ENCODE measurements at regions not wholly inside any gene's neighbourhood (a gene's known extent, or its start where the extent isn't known, plus 50 kb on each side); places are given as distances from the start of the nearest gene placed in this dataset.
"Not testable (repeated sequence)": the region's sequence is repeated elsewhere in the genome, so short reads cannot be mapped to it uniquely, and the experiment has no call there.

DNA sequence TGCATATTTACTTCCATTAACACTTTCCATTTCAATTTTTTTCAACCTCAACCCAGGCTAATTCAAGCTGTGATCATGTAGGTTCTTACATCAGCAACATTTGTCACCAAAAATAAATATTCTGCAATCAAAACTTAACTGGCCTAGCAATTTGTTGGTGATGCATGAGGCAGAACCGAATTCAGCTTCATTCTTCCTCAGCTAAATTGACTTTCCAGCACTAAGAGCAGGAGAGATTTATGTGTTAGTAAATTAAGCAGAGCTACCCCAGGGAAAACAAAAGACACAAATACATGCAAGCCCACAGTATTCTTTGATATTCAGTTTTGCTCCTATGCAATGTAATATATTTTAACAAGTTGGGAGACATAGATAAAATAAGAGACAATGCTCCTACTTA, 208.7 kb upstream of the NDST3 start:
- DNase-seq (ENCODE audit: missing footprints) (no peak), ATAC-seq (no peak)
- intact Hi-C loops (cut with DNase I), result no loop called here

DNA sequence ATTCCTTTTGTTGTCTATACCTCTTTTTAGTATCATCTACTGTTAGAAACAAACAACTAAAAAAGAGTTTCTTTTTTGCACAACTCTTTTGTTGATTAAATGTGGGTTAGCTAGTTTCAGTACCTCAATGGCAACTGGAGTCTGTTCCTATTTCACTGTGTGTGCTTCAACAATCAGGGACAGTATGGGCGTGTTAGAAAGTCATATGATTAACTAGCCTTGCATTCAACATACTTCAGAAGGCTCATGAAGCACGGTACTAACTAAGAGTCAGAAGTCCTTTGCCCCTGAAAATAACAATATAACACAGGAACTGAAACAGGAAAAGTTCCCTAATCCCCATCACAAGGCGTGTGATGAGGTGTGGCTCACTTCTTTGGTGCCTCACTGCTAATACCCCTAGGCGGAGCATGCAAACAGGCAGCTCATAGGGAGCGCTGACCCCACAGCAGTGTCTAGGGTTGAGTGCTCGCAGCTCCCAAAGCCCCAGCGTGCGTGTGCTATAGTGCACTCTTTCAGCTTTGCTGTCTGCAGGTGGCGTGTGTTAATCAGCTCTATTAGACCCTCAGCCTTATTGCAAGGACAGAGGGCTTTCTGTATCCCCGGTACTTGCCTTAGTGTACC, 203.1 kb upstream of the NDST3 start:
- DNase-seq (ENCODE audit: missing footprints) (no peak), ATAC-seq (no peak)
- intact Hi-C loops (cut with DNase I), result no loop called here

DNA sequence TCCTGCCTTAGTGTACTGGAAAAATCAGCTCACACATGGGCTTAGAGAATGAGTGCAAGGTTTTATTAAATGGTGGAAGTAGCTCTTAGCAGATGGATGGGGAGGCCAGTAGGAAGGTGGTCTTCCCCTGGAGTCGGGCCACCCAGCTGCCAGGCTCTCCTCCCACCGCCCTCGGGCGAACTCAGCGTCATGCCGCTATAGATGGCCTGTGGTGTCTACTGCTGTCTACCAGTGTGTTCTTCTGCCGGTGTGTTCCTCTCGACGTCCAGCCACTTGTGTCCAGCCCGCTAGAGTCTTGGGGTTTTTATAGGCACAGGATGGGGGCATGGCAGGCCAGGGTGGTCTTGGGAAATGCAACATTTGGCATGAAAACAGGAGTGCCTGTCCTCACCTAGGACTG, 198.7 kb upstream of the NDST3 start:
- no peak for ATAC-seq
- DNase-seq (ENCODE audit: missing footprints), result no peak
- intact Hi-C loops (cut with DNase I), result no loop called here

DNA sequence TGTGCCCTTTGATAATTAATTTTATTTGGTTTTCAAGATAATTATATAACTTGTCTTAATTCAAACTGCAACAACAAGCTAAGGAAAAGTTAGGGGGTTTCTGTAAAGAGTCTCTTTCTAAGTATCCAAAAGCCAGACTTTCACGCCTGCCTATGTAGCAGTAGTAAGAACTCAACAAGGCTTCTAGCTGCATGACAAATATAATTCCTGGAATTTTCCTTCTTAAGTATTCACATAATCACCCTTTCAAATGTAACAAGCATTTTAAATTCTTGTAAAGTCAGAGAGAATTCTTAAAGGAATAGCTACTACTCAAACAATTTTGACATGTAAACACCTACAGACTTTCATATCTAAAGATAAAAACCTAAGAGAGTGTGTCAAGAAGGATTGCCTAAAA, 189.7 kb upstream of the NDST3 start:
- intact Hi-C loops (cut with DNase I), result no loop called here
- no peak for ATAC-seq
- DNase-seq (ENCODE audit: missing footprints), result no peak

DNA sequence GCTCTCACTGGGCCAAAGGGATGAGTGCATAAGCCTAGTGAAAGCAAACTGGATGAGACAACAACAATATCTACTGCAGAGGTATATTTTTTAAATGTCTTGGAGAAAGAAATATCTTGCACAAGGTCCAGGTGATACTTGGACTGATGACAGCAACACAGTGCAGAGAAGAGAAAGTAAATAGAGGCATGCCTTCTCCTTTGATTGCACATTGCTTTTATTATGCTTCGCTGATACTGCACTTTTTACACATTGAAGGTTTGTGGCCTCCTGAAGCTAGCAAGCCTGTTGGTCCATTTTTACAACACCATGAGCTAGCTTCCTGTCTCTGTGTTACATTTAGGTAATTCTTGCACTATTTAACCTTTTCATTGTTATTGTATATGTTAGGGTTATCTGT, 189.0 kb upstream of the NDST3 start:
- no peak for ATAC-seq
- DNase-seq (ENCODE audit: missing footprints), result no peak
- intact Hi-C loops (cut with DNase I), result no loop called here

DNA sequence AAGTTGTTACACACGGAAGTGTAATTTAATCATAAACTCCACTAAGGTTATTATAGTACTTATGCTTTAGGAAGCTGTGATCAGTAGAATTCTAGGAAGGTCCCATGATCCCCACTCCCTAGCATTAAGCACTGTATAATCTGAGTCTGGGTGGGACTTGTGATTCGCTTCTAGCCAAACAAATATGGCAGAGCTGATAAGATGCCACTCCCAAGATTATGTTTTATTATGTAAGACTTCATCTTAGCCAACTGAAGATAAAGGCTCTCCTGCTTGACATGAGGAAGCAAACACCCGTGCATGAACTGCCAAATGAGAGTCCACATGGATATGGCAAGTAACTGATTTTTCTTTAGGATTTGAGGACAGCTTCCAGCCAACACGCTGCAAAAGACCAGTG, 186.4 kb upstream of the NDST3 start:
- ATAC-seq (no peak), DNase-seq (ENCODE audit: missing footprints) (no peak)
- intact Hi-C loops (cut with DNase I), result no loop called here

DNA sequence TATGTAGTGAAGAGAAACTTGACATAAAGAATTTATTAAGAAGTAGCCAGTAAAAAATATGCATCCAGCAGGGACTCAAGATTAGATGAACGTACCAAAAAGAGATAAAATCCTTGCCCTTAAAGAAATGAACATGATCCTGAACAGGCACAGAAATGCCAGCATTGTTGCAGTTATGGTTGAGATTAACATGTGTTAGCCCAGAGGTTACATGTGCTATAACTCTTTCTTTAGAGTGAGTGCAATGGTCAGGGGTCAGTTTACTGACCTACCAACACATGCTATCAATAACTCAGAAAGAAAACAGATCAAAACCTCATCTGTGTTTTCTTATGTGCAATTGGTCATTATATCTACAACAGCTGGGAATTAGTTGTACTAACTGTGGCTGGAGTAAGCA, 166.1 kb upstream of the NDST3 start:
- intact Hi-C loops (cut with DNase I), result no loop called here
- no peak for DNase-seq (ENCODE audit: missing footprints)
- ATAC-seq, result no peak

DNA sequence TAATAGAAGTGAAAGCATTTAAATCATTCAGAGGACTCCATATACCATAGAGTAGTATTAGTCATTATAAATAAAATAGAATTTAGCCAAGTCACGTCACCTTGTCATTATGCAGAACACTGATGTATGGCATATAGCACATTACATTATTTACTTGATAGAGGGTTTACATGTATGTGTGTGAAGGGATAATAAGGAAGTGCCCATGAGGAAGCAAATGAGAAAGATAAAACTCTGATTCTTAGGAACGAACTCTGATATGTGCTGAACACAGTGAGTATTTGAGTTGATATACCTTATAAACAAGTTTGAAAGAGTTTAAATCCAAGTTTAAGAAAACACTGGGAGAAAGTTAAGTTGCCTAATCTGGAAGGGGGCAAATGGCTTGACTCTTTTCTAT, 160.5 kb upstream of the NDST3 start:
- ATAC-seq (no peak), DNase-seq (ENCODE audit: missing footprints) (no peak)
- intact Hi-C loops (cut with DNase I), result no loop called here

DNA sequence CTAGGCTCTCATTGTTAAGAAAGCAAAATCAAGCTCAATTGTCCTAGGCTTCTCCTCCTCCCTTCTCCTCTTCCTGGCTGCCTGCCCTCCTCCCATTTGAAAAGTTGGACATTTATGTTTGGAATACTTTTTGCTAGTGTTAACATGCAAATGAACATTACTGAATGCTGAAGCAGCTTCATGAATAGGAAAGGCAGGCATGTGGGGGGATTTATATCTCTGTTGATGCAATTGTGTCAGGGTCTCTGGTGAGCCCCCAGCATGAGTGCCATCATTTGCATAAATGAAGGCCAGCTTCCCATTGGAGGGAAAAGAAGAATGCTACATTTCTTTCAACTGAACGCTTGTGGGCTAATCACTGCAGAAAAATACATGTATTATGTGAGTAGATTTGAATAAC, 160.1 kb upstream of the NDST3 start:
- DNase-seq (ENCODE audit: missing footprints) (no peak), ATAC-seq (no peak)
- intact Hi-C loops (cut with DNase I), result no loop called here

DNA sequence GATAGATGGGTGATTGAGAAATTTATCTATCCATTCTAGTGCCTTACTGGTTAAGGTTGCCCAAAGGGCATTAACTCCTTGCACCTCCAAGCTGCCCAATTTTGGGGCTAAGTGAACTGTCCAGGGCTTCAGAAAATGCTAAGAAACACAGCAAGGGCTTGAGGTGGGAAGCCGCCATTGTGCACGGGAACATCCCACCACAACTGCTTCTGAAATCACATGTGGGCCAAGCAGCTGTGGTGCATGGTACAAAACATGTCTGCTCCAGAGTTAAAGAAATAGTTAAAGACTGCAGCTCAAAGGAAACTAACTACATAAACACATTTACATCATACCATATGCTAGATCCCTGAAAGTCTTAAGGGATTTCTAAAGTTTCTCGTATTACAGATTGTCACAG, 144.3 kb upstream of the NDST3 start:
- DNase-seq (ENCODE audit: missing footprints), result no peak
- no peak for ATAC-seq
- intact Hi-C loops (cut with DNase I), result no loop called here

DNA sequence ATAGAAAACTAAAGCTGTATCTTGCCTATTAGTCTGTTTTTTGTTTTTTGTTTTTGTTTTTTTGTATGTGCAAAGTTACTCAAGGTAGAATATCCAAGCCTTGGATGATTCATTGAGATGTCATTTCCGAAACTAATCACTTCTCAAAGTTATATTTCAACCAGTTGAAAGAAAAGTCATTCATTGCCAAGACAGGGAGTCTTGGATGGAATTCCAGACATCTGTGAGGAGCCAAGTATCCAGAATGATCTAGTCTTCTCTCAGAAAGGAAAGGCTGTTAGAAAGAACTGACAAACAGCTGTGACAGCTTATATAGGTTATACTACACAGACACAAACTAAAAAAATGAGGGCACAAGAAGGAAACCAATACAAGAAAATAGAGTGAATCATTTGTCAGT, 141.1 kb upstream of the NDST3 start:
- intact Hi-C loops (cut with DNase I), result no loop called here
- ATAC-seq, result no peak
- no peak for DNase-seq (ENCODE audit: missing footprints)

DNA sequence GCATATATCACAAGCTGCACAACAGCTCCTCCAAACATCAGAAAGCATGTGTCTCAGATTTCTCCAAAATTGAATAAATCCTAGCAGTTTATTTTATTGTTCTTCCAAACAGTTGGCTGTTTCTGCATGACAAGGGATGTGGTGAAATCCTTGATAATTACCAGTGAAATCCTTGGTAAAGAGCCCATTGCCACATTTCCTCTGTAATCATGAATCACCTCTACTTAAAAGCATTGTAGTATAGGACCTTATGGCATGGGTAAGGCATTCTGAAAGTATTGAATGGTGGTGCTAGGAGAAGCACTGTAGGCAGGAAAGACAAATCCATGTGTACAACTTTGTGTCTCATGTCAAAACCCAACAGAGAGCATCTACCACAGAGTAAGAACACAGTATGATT, 135.8 kb upstream of the NDST3 start:
- ATAC-seq, result no peak
- intact Hi-C loops (cut with DNase I), result no loop called here
- no peak for DNase-seq (ENCODE audit: missing footprints)

DNA sequence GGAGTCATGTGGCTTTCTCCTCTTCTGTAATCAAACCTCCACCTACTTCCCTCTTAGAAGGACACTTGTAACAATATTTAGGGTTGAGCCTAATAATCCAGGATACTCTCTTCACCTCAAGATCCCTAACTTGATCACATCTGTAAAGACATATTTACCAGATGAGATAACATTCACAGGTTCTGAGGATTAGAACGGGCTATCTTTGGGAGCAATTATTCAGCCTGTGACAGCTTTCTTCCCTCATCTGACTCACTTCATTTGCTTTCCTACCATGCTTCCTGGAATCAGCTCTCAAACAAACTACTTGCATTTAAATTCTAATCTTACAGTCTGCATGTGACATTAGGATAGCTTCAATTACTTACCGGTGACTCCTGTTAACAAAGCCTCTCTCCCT, 133.5 kb upstream of the NDST3 start:
- intact Hi-C loops (cut with DNase I), result no loop called here
- ATAC-seq (no peak), DNase-seq (ENCODE audit: missing footprints) (no peak)

DNA sequence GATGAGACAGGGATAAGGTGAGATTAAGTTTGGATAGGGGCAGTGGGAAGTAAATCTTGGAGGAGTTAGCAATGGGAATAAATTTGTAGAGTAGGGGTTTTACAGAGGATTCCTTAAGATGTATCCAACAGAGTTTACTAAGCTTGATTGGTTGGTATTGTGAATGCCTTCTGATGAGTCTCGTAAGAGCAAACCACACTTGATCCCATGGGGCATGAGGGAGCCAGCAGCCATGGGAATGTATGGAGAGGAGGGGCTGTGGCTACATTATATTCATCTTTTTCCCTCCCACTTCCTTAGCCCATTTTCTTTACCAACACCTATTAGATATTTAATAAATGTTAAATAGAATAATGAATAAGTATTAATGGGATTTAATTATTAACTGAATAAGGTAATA, 126.6 kb upstream of the NDST3 start:
- DNase-seq (ENCODE audit: missing footprints) (no peak), ATAC-seq (no peak)
- intact Hi-C loops (cut with DNase I), result no loop called here

DNA sequence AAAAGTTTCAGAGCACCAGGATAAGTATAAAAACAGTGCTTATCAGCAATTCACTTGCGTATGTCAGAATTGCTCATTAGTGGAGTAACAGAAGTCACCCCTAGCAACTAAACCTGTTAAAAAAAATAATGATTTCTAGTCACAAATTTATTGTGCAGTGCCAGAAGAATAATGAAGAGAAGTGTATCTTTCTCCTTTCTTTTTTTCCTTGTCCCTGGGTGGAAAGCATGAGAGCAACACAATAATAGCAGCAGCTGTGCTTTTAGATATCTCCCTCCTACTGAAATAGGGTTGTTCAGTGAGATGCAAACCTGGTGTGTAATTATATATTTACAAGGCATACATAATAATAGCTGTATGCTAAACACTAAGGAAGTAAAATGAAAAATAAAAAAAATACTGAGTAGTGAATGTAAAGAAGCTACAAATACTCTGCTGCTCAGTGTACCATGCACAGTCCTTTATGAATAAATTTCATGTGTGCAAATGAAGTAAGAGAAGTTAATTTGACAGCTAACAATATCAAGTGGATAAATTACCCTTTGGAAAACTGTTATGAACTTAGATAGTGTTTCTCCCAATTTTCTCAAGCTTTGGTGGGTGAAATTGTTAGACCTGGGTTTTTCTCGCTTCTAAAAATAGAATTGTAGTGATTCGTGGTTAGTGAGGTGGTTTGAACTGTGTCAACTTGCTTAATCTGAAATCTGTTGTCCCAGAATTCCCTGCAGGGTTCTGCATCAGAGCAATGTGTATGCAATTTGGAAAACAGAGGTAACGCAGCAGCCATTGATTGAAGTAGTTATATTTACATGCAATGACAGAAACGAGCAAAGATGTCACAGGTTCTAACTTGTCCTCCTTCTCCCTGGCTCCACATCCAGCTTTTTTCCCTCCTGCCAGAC, 125.7 kb upstream of the NDST3 start:
- no peak for DNase-seq (ENCODE audit: missing footprints)
- intact Hi-C loops (cut with DNase I), result no loop called here
- ATAC-seq, result no peak

DNA sequence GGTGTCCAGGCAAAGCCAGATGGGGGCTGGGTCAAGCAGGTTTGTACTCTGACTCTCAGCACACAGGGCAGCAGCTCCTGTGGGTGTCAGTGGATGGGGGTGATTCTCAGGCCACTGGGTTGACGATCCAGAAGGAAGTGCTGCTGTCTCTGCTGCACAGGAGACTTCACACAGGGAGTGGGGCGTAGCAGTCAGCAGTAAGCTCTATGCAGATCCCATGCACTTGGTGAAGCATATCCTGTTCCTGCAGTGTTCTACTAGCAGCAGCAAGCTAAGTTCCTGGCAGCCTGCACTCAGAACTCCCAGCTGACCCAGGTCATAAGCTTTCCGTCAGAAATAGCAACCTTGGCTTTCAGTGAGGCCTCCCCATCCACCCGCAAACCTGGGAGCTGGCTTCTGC, 117.6 kb upstream of the NDST3 start:
- DNase-seq (ENCODE audit: missing footprints) (no peak), ATAC-seq (no peak)
- intact Hi-C loops (cut with DNase I), result no loop called here

DNA sequence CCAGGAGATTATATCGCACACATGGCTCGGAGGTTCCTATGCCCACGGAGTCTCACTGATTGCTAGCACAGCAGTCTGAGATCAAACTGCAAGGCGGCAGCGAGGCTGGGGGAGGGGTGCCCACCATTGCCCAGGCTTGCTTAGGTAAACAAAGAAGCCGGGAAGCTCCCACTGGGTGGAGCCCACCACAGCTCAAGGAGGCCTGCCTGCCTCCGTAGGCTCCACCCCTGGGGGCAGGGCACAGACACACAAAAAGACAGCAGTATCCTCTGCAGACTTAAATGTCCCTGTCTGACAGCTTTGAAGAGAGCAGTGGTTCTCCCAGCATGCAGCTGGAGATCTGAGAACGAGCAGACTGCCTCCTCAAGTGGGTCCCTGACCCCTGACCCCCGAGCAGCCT, 112.0 kb upstream of the NDST3 start:
- not testable (repeated sequence) for ATAC-seq; DNase-seq (ENCODE audit: missing footprints)

DNA sequence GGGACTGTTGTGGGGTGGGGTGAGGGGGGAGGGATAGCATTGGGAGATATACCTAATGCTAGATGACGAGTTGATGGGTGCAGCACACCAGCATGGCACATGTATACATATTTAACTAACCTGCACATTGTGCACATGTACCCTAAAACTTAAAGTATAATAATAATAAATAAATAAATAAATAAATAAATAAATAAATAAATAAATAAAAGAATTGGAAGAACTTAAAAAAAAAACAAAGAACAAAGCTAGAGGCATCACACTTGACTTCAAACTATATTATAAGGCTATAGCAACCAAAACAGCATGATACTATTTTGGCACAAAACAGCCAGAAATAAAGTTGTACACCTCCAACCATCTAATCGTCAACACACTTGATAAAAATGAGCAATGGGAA, 106.5 kb upstream of the NDST3 start:
- DNase-seq (ENCODE audit: missing footprints); ATAC-seq; intact Hi-C loops (cut with DNase I): not testable (repeated sequence)

More for the DNA sequence above, 112.0 kb upstream of the NDST3 start:
- intact Hi-C loops (cut with DNase I), result not testable (repeated sequence)

DNA sequence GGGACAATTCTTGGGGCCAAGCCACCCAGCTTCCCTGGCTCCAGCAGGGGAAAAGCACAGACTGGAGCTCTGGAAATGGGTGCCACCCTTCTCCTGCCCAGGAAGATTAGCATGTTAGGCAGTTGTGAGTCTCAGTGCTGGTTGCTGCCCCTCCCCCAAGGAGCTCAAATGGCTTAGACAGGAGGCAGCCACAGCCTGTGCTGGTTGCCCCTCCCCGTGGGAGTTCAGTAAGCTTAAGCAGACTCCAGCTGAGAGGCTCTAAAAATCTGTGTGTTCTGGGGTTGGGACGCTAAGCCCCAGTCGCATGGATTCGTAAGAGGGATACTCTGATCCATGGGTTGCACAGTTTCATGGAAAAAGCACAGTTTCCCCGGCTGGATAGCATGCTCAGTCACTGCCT, 92.7 kb upstream of the NDST3 start:
- DNase-seq (ENCODE audit: missing footprints), result no peak
- ATAC-seq, result no peak
- intact Hi-C loops (cut with DNase I), result no loop called here

DNA sequence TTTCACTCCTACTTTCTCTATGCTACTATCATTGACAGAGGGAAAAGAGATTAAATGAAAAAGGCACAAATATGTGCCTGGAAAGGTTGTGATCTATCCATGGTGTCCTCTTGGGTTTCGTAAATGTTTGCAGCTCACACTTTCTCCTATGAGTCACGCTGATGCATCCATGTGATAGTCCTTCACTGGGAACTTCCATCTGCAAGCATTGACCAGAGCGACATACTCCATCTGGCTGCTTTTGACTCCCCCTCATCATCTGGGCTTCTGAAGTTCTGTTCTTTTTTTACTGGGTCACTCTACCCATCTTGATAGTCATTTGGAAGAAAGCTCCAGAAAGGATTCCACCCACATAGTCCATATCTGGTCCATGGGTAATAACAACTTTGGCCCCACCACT, 84.7 kb upstream of the NDST3 start:
- intact Hi-C loops (cut with DNase I), result no loop called here
- ATAC-seq (no peak), DNase-seq (ENCODE audit: missing footprints) (no peak)

DNA sequence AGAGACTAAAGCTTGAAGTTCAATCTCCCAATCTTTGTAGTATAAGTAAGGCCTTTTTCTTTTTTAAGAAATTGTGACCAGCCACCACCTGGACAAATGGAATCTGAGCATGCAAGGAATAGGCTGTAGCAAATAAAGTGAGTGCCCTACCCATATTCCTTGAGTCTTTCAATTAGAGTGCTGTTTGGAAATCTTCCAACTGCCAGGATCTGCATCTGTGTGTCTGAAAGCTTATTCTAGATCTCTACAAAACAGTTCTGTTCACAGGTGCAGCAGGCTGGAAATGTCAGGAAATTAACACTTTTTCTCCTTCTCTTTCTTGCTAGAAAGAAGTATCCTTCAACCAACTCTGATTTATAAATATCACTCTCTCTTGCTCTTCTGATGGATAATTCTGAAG, 76.7 kb upstream of the NDST3 start:
- DNase-seq (ENCODE audit: missing footprints), result no peak
- intact Hi-C loops (cut with DNase I), result no loop called here
- ATAC-seq, result no peak
